ENCODE measurements at regions not wholly inside any gene's neighbourhood (a gene's known extent, or its start where the extent isn't known, plus 50 kb on each side); places are given as distances from the start of the nearest gene placed in this dataset.
"Not testable (repeated sequence)": the region's sequence is repeated elsewhere in the genome, so short reads cannot be mapped to it uniquely, and the experiment has no call there.

DNA sequence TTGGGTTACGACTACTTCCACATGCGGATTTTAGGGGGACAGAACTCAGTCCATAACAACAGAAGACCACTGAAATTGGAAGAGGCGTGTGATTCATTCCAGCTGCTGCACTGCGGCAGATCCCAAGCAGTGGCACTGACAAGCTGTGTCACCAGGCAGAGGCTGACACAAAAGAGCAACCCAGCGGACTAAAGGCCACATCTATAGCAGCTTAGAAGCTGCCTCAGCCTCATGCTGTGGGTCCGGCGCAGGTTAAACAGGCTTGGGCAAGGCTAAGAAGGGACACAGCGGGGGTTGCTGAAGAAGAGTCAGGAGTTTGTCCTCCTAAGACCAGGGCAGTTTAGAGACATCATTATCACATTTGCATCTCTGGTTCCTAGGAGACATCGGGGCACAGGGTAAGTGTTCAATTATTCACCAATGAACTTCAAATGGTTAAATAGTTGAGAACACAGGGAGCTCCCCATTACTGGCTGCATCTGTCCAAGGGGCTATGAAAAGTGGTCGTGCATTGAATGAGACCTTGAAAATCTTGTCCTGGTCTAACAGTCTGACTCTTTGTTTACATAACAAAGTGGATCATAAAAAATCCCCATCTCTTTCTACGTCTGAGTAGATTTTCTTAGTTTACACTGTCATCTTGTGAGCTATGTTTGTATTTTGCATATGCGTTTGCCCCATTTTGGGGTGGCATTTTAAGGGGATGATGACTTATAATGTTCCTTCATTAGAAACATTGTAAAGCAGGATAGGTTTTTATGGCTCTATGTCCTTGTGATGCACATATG is 162.3 kb upstream of the TRIB2 start:
- TF ChIP-seq ZFX (IDR thresholded peaks at IDR 0.05; ENCODE audit: borderline replicate concordance) = no peak
- TF ChIP-seq, protein P1, sequence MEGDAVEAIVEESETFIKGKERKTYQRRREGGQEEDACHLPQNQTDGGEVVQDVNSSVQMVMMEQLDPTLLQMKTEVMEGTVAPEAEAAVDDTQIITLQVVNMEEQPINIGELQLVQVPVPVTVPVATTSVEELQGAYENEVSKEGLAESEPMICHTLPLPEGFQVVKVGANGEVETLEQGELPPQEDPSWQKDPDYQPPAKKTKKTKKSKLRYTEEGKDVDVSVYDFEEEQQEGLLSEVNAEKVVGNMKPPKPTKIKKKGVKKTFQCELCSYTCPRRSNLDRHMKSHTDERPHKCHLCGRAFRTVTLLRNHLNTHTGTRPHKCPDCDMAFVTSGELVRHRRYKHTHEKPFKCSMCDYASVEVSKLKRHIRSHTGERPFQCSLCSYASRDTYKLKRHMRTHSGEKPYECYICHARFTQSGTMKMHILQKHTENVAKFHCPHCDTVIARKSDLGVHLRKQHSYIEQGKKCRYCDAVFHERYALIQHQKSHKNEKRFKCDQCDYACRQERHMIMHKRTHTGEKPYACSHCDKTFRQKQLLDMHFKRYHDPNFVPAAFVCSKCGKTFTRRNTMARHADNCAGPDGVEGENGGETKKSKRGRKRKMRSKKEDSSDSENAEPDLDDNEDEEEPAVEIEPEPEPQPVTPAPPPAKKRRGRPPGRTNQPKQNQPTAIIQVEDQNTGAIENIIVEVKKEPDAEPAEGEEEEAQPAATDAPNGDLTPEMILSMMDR (IDR thresholded peaks at IDR 0.05) = no peak
- no peak overlapping the region for H3K27ac ChIP-seq

DNA sequence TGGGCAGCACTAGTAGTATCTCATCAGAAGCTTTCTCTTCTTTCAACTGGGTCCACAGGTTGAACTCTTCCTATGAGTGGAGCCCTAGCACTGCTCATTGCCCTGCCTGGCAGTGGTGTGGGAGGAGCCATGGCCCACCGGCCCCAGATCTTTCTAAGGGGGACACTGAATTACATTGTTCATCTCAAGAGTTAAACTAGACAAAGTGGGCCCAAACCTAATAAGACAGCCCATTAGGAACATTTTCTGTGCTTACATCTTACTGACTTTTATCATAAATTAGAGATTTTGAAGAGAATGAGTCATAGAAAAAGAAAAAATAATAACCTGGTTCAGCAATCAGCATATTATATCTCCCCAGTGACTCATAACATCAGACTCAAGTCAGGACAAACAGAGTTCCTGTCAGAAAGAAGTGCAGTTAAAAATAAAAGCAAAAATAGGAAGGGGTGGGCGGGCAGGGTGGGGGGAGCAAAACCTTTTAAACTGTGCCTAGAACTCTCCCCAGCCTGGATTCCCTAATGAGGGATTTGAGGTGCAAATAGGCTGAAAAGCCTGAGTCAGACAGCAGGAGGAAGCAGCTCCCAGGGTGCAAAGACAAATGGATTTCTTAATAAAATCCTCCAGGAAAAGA is 161.6 kb upstream of the TRIB2 start:
- no peak overlapping the region for H3K27ac ChIP-seq
- no peak for TF ChIP-seq ZFX (IDR thresholded peaks at IDR 0.05; ENCODE audit: borderline replicate concordance)
- TF ChIP-seq, protein P1 (IDR thresholded peaks at IDR 0.05) = no peak

DNA sequence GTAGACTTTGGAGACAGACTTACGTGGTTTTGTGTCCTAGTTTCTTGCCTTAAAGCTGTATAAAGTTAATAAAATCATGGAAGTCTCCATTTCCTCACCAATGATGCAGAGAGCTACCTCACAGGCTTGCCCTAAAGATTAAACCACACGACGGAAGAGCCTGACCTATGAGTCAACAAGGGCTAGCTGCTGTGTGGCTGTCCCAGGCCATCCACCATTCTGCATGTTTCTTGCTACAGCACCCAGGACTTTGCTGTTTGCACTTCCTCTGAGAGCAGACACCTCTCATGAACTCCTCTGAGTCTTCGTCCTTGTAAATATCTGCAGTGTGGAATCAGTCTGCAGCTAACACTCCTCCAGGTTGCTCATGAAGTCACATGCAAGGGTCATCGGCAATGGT is 160.0 kb upstream of the TRIB2 start:
- TF ChIP-seq, protein P1 (IDR thresholded peaks at IDR 0.05) = no peak
- TF ChIP-seq ZFX (IDR thresholded peaks at IDR 0.05; ENCODE audit: borderline replicate concordance) = no peak

DNA sequence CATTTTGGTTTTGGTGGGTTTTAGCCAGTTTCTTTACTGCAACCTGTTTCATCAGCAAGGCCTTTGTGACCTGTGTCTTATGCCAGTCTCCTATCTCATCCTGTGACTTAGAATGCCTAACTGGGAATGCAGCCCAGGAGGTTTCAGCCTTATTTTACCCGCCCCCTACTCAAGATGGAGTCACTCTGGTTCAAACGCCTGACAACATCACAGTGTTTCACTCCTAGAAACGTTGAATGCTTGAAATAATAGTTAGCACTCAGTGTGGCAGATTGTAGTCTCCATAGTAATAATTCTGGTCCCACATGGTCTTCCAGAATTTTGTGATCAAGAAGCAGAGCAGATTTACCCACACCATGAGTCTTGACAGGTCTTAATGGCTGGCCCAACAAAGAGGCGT is 159.0 kb upstream of the TRIB2 start:
- H3K27ac ChIP-seq = no peak overlapping the region
- TF ChIP-seq, protein P1 (IDR thresholded peaks at IDR 0.05) = no peak
- no peak for TF ChIP-seq ZFX (IDR thresholded peaks at IDR 0.05; ENCODE audit: borderline replicate concordance)

More for the DNA sequence above, 160.0 kb upstream of the TRIB2 start:
- no peak overlapping the region for H3K27ac ChIP-seq

DNA sequence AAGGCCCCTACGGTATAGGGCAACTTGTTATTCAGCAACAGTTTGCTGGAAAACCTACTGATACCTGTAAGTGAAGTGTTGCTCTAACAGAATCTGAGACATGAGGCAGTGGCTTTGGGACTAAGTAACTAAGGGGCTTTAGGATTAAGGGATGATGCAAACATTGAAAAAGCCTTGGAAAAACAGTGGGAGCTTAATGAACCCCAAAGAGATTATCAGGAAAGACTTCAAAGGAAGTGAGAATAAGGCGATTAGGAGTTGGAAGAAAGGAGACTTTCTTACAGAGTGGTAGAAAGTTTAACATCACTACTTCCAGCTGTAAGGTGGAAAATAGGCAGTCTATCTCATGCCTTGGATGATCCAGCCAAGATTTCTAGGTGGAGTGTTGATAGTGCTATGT is 158.2 kb upstream of the TRIB2 start:
- TF ChIP-seq, protein P1 (IDR thresholded peaks at IDR 0.05) = no peak
- no peak for TF ChIP-seq ZFX (IDR thresholded peaks at IDR 0.05; ENCODE audit: borderline replicate concordance)
- H3K27ac ChIP-seq = no peak overlapping the region

DNA sequence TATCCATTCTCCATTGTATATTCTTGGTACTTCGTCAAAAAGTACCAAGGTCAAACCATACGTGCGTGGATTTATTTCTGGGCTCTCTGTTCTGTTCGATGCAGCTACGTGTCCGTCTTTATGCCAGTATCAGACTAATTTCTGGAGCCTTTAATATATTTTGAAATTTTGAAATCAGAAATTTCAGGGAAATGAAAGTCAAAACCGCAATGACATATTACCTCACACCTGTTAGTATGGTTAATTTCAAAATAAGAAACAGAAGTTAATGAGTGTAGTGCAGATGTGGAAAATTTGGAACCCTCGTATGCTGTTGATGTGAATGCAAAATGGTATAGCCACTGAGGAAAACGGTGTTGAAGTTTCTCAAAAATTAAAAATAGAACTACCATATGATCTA is 156.1 kb upstream of the TRIB2 start:
- TF ChIP-seq ZFX (IDR thresholded peaks at IDR 0.05; ENCODE audit: borderline replicate concordance) = no peak
- TF ChIP-seq, protein P1 (IDR thresholded peaks at IDR 0.05) = no peak
- H3K27ac ChIP-seq = no peak overlapping the region

DNA sequence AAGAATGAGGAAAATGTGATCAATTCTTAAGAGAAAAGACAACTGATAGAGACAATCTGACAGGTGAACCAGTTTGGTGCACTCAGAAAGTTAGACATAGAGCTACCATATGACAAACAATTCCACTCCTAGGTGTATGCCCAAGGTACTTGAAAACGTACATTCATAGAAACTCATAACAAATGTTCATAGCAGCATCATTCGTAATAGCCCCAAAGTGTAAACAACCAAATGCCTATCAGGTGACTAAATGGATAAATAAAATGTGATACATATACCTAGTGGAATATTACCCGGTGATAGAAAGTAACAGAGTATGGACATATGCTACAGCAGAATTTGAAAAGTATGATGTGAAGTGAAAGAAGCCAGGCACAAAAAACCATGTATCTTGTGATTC is 149.3 kb upstream of the TRIB2 start:
- no peak for TF ChIP-seq ZFX (IDR thresholded peaks at IDR 0.05; ENCODE audit: borderline replicate concordance)
- TF ChIP-seq, protein P1 (IDR thresholded peaks at IDR 0.05) = no peak
- no peak overlapping the region for H3K27ac ChIP-seq

DNA sequence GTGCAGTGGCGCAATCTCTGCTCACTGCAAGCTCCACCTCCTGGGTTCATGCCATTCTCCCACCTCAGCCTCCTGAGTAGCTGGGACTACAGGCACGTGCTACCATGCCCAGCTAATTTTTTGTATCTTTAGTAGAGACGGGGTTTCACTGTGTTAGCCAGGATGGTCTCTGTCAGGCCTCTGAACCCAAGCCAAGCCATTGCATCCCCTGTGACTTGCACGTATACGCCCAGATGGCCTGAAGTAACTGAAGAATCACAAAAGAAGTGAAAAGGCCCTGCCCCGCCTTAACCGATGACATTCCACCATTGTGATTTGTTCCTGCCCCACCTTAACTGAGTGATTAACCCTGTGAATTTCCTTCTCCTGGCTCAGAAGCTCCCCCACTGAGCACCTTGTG is 147.2 kb upstream of the TRIB2 start:
- not testable (repeated sequence) for H3K27ac ChIP-seq

DNA sequence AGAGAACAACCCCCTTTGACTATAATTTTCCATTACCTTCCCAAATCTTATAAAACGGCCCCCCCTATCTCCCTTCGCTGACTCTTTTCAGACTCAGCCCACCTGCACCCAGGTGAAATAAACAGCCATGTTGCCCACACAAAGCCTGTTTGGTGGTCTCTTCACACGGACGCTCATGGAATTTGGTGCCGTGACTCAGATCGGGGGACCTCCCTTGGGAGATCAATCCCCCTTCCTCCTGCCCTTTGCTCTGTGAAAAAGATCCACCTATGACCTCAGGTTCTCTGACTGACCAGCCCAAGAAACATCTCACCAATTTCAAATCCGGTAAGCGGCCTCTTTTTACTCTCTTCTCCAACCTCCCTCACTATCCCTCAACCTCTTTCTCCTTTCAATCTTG is 146.8 kb upstream of the TRIB2 start:
- not testable (repeated sequence) for H3K27ac ChIP-seq

All from 22Rv1 (cell line).